GM12878 (cell line): ENCODE measurements at regions not wholly inside any gene's neighbourhood (a gene's known extent, or its start where the extent isn't known, plus 50 kb on each side); places are given as distances from the start of the nearest gene placed in this dataset.

Source experiments
- ATAC-seq: fragments of 200-7000 bp; cut with Tn5 transposase; 3 replicates; pipeline ENCODE4 v1.9.1; 2020; ENCODE audit warnings: mild to moderate bottlenecking, moderate library complexity
- BruUV-seq: library from RNA; stranded (reverse); fragments of 400-500 nt; replicated peaks from 2 replicates; lab custom pipeline; 2021; lab: Mats Ljungman, UMichigan
- CTCF ChIA-PET: fragments of 300-600 bp; sonication (Branson Sonifier 250); formaldehyde crosslinking; extraction: SDS; loops from one replicate; lab custom pipeline; 2021; ENCODE audit warnings: inconsistent platforms; lab: Yijun Ruan, JAX
- POLR2A ChIA-PET: fragments of 350-600 bp; formaldehyde crosslinking; extraction: SDS; loops from one replicate; lab custom pipeline; 2021; ENCODE audit warnings: inconsistent platforms; lab: Charles Lee
- RAD21 ChIA-PET: fragments of 300-600 bp; sonication (Branson Sonifier 250); formaldehyde crosslinking; loops from one replicate; lab custom pipeline; 2023; ENCODE audit warnings: antibody characterized with exemption; ENCODE audit not compliant: unreplicated experiment; lab: Charles Lee
- SMC1A ChIA-PET: fragments of 300-600 bp; sonication (Branson Sonifier 250); formaldehyde crosslinking; loops from one replicate; lab custom pipeline; 2023; ENCODE audit not compliant: unreplicated experiment, uncharacterized antibody; lab: Charles Lee
- DNase-seq: peaks from one replicate; pipeline ENCODE4 v3.0.0-alpha.2; 2011; ENCODE audit warnings: low read depth, low spot score
- FAIRE-seq: peaks from 3 replicates; lab custom pipeline; 2011; peaks lifted over from hg19 to GRCh38; lab: Jason Lieb, UNC
- H2AFZ ChIP-seq: 2 replicates; pipeline ENCODE4 v1.6.0; 2011; ENCODE audit warnings: low read depth, low read length, control low read depth; ENCODE audit not compliant: control insufficient read depth
- H3K27ac ChIP-seq: 2 replicates; pipeline ENCODE4 v1.5.1; 2011; ENCODE audit warnings: control low read depth; ENCODE audit not compliant: control insufficient read depth, insufficient read depth
- H3K27me3 ChIP-seq, 2 experiments: replicated peaks in 1 of 2; 2 replicates each; pipeline versions ENCODE4 v1.6.0 to v1.6.1; 2011; ENCODE audit warnings: low read length in 1 of 2; ENCODE audit not compliant: control insufficient read depth in 2 of 2, insufficient read depth in 2 of 2
- H3K36me3 ChIP-seq, 2 experiments: 2 replicates each; pipeline ENCODE4 v1.5.1; 2011; ENCODE audit warnings: low read length in 1 of 2; ENCODE audit not compliant: control insufficient read depth in 2 of 2, insufficient read depth in 2 of 2
- H3K4me1 ChIP-seq: 2 replicates; pipeline ENCODE4 v1.6.1; 2011; ENCODE audit warnings: mild to moderate bottlenecking, low read length, moderate library complexity, mixed read lengths; ENCODE audit not compliant: control insufficient read depth, insufficient read depth
- H3K4me2 ChIP-seq: 2 replicates; pipeline ENCODE4 v1.6.0; 2011; ENCODE audit warnings: control low read depth; ENCODE audit not compliant: control insufficient read depth, insufficient read depth
- H3K4me3 ChIP-seq: fragments of 200-600 bp; sonication (generic); 2 replicates; pipeline ENCODE4 v1.5.1; 2016
- H3K79me2 ChIP-seq: 2 replicates; pipeline ENCODE4 v1.6.0; 2011; ENCODE audit warnings: low read length; ENCODE audit not compliant: control insufficient read depth, insufficient read depth
- H3K9ac ChIP-seq: 2 replicates; pipeline ENCODE4 v1.8.0; 2011; ENCODE audit warnings: low read length, control low read depth, mixed read lengths; ENCODE audit not compliant: control insufficient read depth, insufficient read depth
- H3K9me3 ChIP-seq: replicated peaks from 3 replicates; pipeline ENCODE4 v1.5.1; 2011; ENCODE audit warnings: mild to moderate bottlenecking, low read length; ENCODE audit not compliant: control insufficient read depth, insufficient read depth
- H4K20me1 ChIP-seq: 2 replicates; pipeline ENCODE4 v1.6.0; 2011; ENCODE audit not compliant: control insufficient read depth, insufficient read depth
- BCL3 ChIP-seq: IDR thresholded peaks from 2 replicates; pipeline ENCODE4 v1.6.1; 2011; ENCODE audit warnings: borderline replicate concordance, low read depth, mild to moderate bottlenecking, moderate library complexity, low read length; ENCODE audit not compliant: insufficient read depth, poor library complexity, severe bottlenecking
- BHLHE40 ChIP-seq, 2 experiments: fragments of 450-650 bp in 1 of 2; IDR thresholded peaks; 2 replicates each; pipeline ENCODE4 v1.6.1; 2011 to 2017; ENCODE audit warnings: low read depth in 2 of 2, borderline replicate concordance in 1 of 2, improper control_type of control experiment in 1 of 2, low read length in 1 of 2, mild to moderate bottlenecking in 1 of 2
- CBX3 ChIP-seq: fragments of 200-600 bp; sonication (generic); IDR thresholded peaks from 2 replicates; pipeline ENCODE4 v1.6.1; 2016; ENCODE audit warnings: low read depth, borderline replicate concordance
- HDAC2 ChIP-seq: fragments of 200-600 bp; sonication (generic); IDR thresholded peaks from 2 replicates; pipeline ENCODE4 v1.6.1; 2017
- KDM1A ChIP-seq: fragments of 200-600 bp; sonication (generic); IDR thresholded peaks from 2 replicates; pipeline ENCODE4 v1.6.1; 2016; ENCODE audit warnings: borderline replicate concordance
- MAX ChIP-seq: IDR thresholded peaks from 2 replicates; pipeline ENCODE4 v1.6.1; 2012; ENCODE audit warnings: low read depth, low read length, improper control_type of control experiment
- MXI1 ChIP-seq: fragments of 150-350 bp; IDR thresholded peaks from 2 replicates; pipeline ENCODE4 v1.6.1; 2011; ENCODE audit warnings: low read depth, mild to moderate bottlenecking, inconsistent platforms, low read length, improper control_type of control experiment
- NFYA ChIP-seq: IDR thresholded peaks from 2 replicates; pipeline ENCODE4 v1.6.1; 2011; ENCODE audit warnings: low read depth, mild to moderate bottlenecking, low read length, improper control_type of control experiment, borderline replicate concordance
- PKNOX1 ChIP-seq: fragments of 450-650 bp; IDR thresholded peaks from 2 replicates; pipeline ENCODE4 v1.6.1; 2016; ENCODE audit warnings: mild to moderate bottlenecking
- POLR2AphosphoS5 ChIP-seq: IDR thresholded peaks from 2 replicates; pipeline ENCODE4 v1.6.1; 2011; ENCODE audit warnings: mild to moderate bottlenecking, low read length, inconsistent platforms
- TAF1 ChIP-seq: IDR thresholded peaks from 2 replicates; pipeline ENCODE4 v1.6.1; 2011; ENCODE audit warnings: mild to moderate bottlenecking, low read depth, low read length, borderline replicate concordance
- TCF3 ChIP-seq: IDR thresholded peaks from 2 replicates; pipeline ENCODE4 v1.6.1; 2012; ENCODE audit warnings: low read depth, mild to moderate bottlenecking, low read length, borderline replicate concordance; ENCODE audit not compliant: insufficient read depth
- YY1 ChIP-seq: IDR thresholded peaks from 2 replicates; pipeline ENCODE4 v1.6.1; 2011; ENCODE audit warnings: low read depth, mild to moderate bottlenecking, low read length
- ZBED1 ChIP-seq: IDR thresholded peaks from 2 replicates; pipeline ENCODE4 v1.6.1; 2016; ENCODE audit warnings: borderline replicate concordance
- ZBTB40 ChIP-seq: fragments of 450-650 bp; IDR thresholded peaks from 2 replicates; pipeline ENCODE4 v1.6.1; 2016; ENCODE audit warnings: mild to moderate bottlenecking, moderate library complexity, borderline replicate concordance
- WGBS: methylation state at CpG from one replicate; pipeline ENCODE4 v1.1.6; 2016; ENCODE audit warnings: low lambda C conversion rate; ENCODE audit not compliant: insufficient replicate concordance, insufficient coverage; ENCODE audit errors: missing lambda C conversion rate; 5-methylcytosine and 5-hydroxymethylcytosine counted together
- in situ Hi-C: fragments of 300-500 bp; cut with MboI; formaldehyde crosslinking; loops from 9 replicates; pipeline ENCODE4 v1.14.3; 2018; ENCODE audit warnings: mixed read lengths
- intact Hi-C: fragments of 100-400 bp; cut with micrococcal nuclease; formaldehyde crosslinking; loops from one replicate; pipeline ENCODE4 v1.14.2; 2022; ENCODE audit not compliant: unreplicated experiment

- Histone ChIP-seq H4K20me1 (no peaks in the 10 kb centered on the region), H3K27ac (no peak overlapping the region), H3K36me3 (no peaks in the 10 kb centered on the region), H2AFZ (no peak overlapping the region), H3K9ac (no peak overlapping the region), H3K4me1 (peaks cover 6% of the 10 kb centered on the region), H3K27me3 (no peaks in the 10 kb centered on the region), H3K79me2 (no peaks in the 10 kb centered on the region), H3K4me2 (no peak overlapping the region), H3K9me3 (no peaks in the 10 kb centered on the region), H3K4me3 (no peak overlapping the region)
- in situ Hi-C loops, result loop anchor here (5.0 kb wide), 1 partner anchor 178 kb away; no protein-coding TSS in a partner anchor
- no TSS peak for BruUV-seq
- 8% methylated on average over 2 of the region's 2 CpGs for WGBS
- no peak for TF ChIP-seq TCF3
- TF ChIP-seq CBX3, result no peak
- TF ChIP-seq BCL3, result no peak
- TF ChIP-seq POLR2AphosphoS5, result no peak
- TF ChIP-seq BHLHE40 (IDR thresholded peaks at IDR 0.05; ENCODE audit: borderline replicate concordance in 1 of 2, low read depth in 2 of 2, low read length in 1 of 2), result no peak
- TF ChIP-seq HDAC2, result no peak
- no peak for TF ChIP-seq MAX
- no peak for TF ChIP-seq KDM1A
- no peak for TF ChIP-seq ZBTB40
- no peak for TF ChIP-seq PKNOX1
- no peak for TF ChIP-seq NFYA
- no peak for TF ChIP-seq TAF1
- no peak for TF ChIP-seq MXI1
- no peak for TF ChIP-seq YY1
- TF ChIP-seq ZBED1, result no peak
- CTCF ChIA-PET, result no interaction called here
- SMC1A ChIA-PET, result no interaction called here
- intact Hi-C loops, result loop anchor here (5.0 kb wide), 1 partner anchor 528 kb away; no protein-coding TSS in a partner anchor
- FAIRE-seq, result no peak
- RAD21 ChIA-PET, result interaction anchor here (2.0 kb wide), 1 partner anchor 179 kb away, joined by 5 read pairs; no protein-coding TSS in a partner anchor
- DNase-seq, result no peak
- POLR2A ChIA-PET, result no interaction called here
- no peak for ATAC-seq
These were observed 49.8 kb upstream of the FDX1 start for GRCh38 chr11:110379936-110380335.
